ENCODE measurements at regions not wholly inside any gene's neighbourhood (a gene's known extent, or its start where the extent isn't known, plus 50 kb on each side); places are given as distances from the start of the nearest gene placed in this dataset.

- DNase-seq (ENCODE audit: low read depth) = peak; percentile 90
Observed at GRCh38 chr7:80288175-80289122, 153.8 kb downstream of the GNAI1 start.

GRCh38 chr7:80287400-80288174, 153.0 kb downstream of the GNAI1 start:
- DNase-seq (ENCODE audit: low read depth) = no peak

GRCh38 chr7:80286611-80287010, 152.0 kb downstream of the GNAI1 start:
- no peak for DNase-seq (ENCODE audit: low read depth)

GRCh38 chr7:80284855-80285254, 150.2 kb downstream of the GNAI1 start:
- peak; percentile 97 for DNase-seq (ENCODE audit: low read depth)

- DNase-seq (ENCODE audit: low read depth) = peak; percentile 86
Observed at GRCh38 chr7:80279760-80280159, 145.1 kb downstream of the GNAI1 start.

- DNase-seq (ENCODE audit: low read depth) = no peak
Observed at GRCh38 chr7:80278737-80279136, 144.1 kb downstream of the GNAI1 start.

DNA sequence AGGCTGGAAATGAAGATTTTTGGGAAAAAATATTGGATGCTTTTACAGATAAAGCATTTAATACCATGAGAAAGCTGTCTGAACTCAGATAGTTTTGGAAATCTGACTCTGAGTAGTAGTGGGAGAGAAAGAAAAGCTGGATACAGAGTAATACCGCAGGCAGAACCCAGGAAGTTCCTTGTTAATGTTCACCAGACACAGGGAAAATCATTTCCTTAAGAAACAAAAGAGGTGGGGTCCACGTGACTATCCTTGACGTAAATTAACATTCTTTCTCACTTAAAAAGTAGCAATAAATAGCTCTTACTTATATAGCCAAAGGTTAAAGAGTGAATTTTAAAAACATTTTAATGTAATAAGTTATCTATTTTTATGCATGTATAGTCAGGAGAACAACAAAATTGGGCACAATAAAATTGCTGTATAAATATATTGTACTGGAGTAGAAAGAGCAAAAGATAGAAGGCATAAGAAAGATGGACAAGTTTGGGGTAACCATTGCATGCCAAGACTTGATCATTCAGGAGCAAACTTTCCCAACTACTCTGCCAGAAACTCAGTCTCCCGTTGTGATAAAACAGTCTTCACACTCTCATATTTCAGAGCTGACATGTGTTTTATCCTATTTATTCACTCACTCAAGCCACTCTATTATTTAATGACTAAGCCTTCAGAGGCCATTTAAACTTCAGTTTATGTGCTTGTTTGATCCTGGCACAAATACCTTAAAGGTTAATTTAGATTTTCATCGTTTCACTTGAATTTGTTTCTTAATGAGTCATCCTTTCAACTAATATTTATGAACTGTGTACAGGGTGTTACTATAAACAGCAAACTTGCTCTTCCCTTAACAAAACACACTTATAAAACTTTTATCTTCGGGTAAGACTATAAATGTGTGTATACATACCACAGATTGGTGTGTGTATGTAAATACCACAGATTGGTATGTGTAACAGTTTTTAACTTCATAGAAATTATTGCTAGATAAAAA, 143.1 kb downstream of the GNAI1 start:
- peak; percentile 61 for DNase-seq (ENCODE audit: low read depth)

Measured in iris pigment epithelial cell (primary cell).